CD14-positive monocyte (primary cell): ENCODE measurements at regions not wholly inside any gene's neighbourhood (a gene's known extent, or its start where the extent isn't known, plus 50 kb on each side); places are given as distances from the start of the nearest gene placed in this dataset.

ENCODE experiments used
- DNase-seq, 3 donors: peaks; one replicate each; pipeline ENCODE4 v3.0.0-alpha.2; 2011 to 2022
- H2AFZ ChIP-seq: 2 replicates; pipeline ENCODE4 v1.6.0; 2012; ENCODE audit warnings: mild to moderate bottlenecking, low read depth, low read length, inconsistent platforms; ENCODE audit not compliant: insufficient read depth, poor library complexity, severe bottlenecking
- H3K27ac ChIP-seq, 2 donors: 1 replicate in 1 of 2; 2 replicates in 1 of 2; pipeline ENCODE4 v1.5.1; 2012 to 2013; ENCODE audit warnings: low read length in 2 of 2, control low read depth in 1 of 2, inconsistent platforms in 1 of 2, low read depth in 1 of 2, mild to moderate bottlenecking in 1 of 2
- H3K27me3 ChIP-seq, 2 donors: one replicate each; pipeline versions ENCODE4 v1.6.0 to v1.6.1; 2011 to 2013; ENCODE audit warnings: low read length in 2 of 2; ENCODE audit not compliant: control insufficient read depth in 2 of 2, insufficient read depth in 2 of 2
- H3K36me3 ChIP-seq, 2 donors: replicated peaks in 1 of 2; 1 replicate in 1 of 2; 2 replicates in 1 of 2; pipeline versions ENCODE4 v1.5.1 to v1.6.1; 2012 to 2013; ENCODE audit warnings: low read length in 2 of 2, control low read depth in 1 of 2, inconsistent platforms in 1 of 2, mild to moderate bottlenecking in 1 of 2; ENCODE audit not compliant: insufficient read depth in 2 of 2, control insufficient read depth in 1 of 2
- H3K4me1 ChIP-seq, 2 donors: 1 replicate in 1 of 2; 2 replicates in 1 of 2; pipeline versions ENCODE4 v1.5.1 to v1.6.1; 2012 to 2013; ENCODE audit warnings: low read length in 2 of 2, control low read depth in 1 of 2, inconsistent platforms in 1 of 2, mild to moderate bottlenecking in 1 of 2, moderate library complexity in 1 of 2; ENCODE audit not compliant: insufficient read depth in 2 of 2, control insufficient read depth in 1 of 2
- H3K4me2 ChIP-seq: replicated peaks from 2 replicates; pipeline ENCODE3; 2012; ENCODE audit warnings: low read length, moderate library complexity, mild to moderate bottlenecking; ENCODE audit not compliant: poor library complexity, severe bottlenecking; ENCODE audit errors: extremely low read depth
- H3K4me3 ChIP-seq, 3 experiments: fragments of 200-600 bp in 1 of 3; sonication (generic) in 1 of 3; replicated peaks in 1 of 3; 1 replicate in 2 of 3; 2 replicates in 1 of 3; pipeline ENCODE4 v1.5.1; 2011 to 2013; ENCODE audit warnings: low read length in 3 of 3, mild to moderate bottlenecking in 3 of 3, control low read depth in 2 of 3, low read depth in 2 of 3, inconsistent platforms in 1 of 3, moderate library complexity in 1 of 3
- H3K79me2 ChIP-seq: 2 replicates; pipeline ENCODE4 v1.6.0; 2012; ENCODE audit warnings: mild to moderate bottlenecking, control low read depth, inconsistent platforms, low read length, moderate library complexity; ENCODE audit not compliant: insufficient read depth
- H3K9ac ChIP-seq: 2 replicates; pipeline ENCODE4 v1.6.0; 2017; ENCODE audit warnings: low read length, mild to moderate bottlenecking; ENCODE audit not compliant: insufficient read depth, poor library complexity, severe bottlenecking
- H3K9me3 ChIP-seq, 2 donors: replicated peaks in 1 of 2; 1 replicate in 1 of 2; 2 replicates in 1 of 2; pipeline versions ENCODE4 v1.5.1 to v1.6.1; 2012 to 2013; ENCODE audit warnings: low read length in 2 of 2, control low read depth in 1 of 2; ENCODE audit not compliant: control insufficient read depth in 1 of 2, insufficient read depth in 1 of 2
- H4K20me1 ChIP-seq: 2 replicates; pipeline ENCODE4 v1.6.0; 2012; ENCODE audit warnings: mild to moderate bottlenecking, low read length, control low read depth, moderate library complexity; ENCODE audit not compliant: insufficient read depth
- H3K27ac Mint-ChIP-seq, 7 donors: one replicate each; pipeline ENCODE4 v1.8.0; 2020; ENCODE audit warnings: mild to moderate bottlenecking in 7 of 7, mixed read lengths in 7 of 7, moderate library complexity in 6 of 7, inconsistent platforms in 2 of 7
- H3K27me3 Mint-ChIP-seq, 3 donors: one replicate each; pipeline ENCODE4 v1.8.0; 2021 to 2022; ENCODE audit warnings: low read depth in 3 of 3, mild to moderate bottlenecking in 3 of 3, mixed read lengths in 3 of 3, moderate library complexity in 3 of 3, inconsistent platforms in 1 of 3
- H3K36me3 Mint-ChIP-seq, 2 donors: one replicate each; pipeline ENCODE4 v1.8.0; 2020; ENCODE audit warnings: mixed read lengths in 2 of 2, inconsistent platforms in 1 of 2, mild to moderate bottlenecking in 1 of 2
- H3K4me1 Mint-ChIP-seq: one replicate; pipeline ENCODE4 v1.8.0; 2020; ENCODE audit warnings: mild to moderate bottlenecking, mixed read lengths
- H3K4me3 Mint-ChIP-seq, 2 donors: one replicate each; pipeline ENCODE4 v1.8.0; 2020; ENCODE audit warnings: mild to moderate bottlenecking in 2 of 2, mixed read lengths in 2 of 2, moderate library complexity in 1 of 2
- H3K9me3 Mint-ChIP-seq, 7 donors: one replicate each; pipeline ENCODE4 v1.8.0; 2020 to 2022; ENCODE audit warnings: mixed read lengths in 7 of 7, mild to moderate bottlenecking in 6 of 7, moderate library complexity in 6 of 7, inconsistent platforms in 2 of 7
- CTCF ChIP-seq: fragments of 200-600 bp; IDR thresholded peaks from one replicate; pipeline ENCODE4 v1.8.0; 2022; ENCODE audit warnings: antibody characterized with exemption, mild to moderate bottlenecking
- WGBS: methylation state at CpG from one replicate; pipeline ENCODE4 v1.1.5; 2013; ENCODE audit warnings: missing lambda C conversion rate; ENCODE audit not compliant: insufficient coverage; 5-methylcytosine and 5-hydroxymethylcytosine counted together
- intact Hi-C, 2 donors: fragments of 100-400 bp; cut with micrococcal nuclease; formaldehyde crosslinking; loops; one replicate each; pipeline versions ENCODE4 v1.15.0 to v1.15.1; 2023

- Histone ChIP-seq H3K27ac (no peak overlapping the region), H3K79me2 (no peaks in the 10 kb centered on the region), H3K4me1 (no peaks in the 10 kb centered on the region), H2AFZ (no peak overlapping the region), H3K9ac (no peak overlapping the region), H4K20me1 (no peaks in the 10 kb centered on the region), H3K9me3 (no peaks in the 10 kb centered on the region), H3K4me2 (no peak overlapping the region), H3K27me3 (no peaks in the 10 kb centered on the region), H3K4me3 (no peak overlapping the region), H3K36me3 (no peaks in the 10 kb centered on the region)
- no peak for TF ChIP-seq CTCF
- Mint-ChIP-seq H3K36me3 (no peaks in the 10 kb centered on the region), H3K27ac (no peak overlapping the region), H3K4me1 (no peaks in the 10 kb centered on the region), H3K27me3 (peaks cover 0 to 1% (median 0%) of the 10 kb centered on the region in 3 donors), H3K9me3 (peaks cover 0 to 3% (median 0%) of the 10 kb centered on the region in 7 donors), H3K4me3 (no peak overlapping the region)
- no CpG with 5 or more reads among the region's 2 CpGs for WGBS
- intact Hi-C loops = no loop called here
- DNase-seq = no peak
Observed at GRCh38 chr4:125791896-125792295, 477.1 kb downstream of the FAT4 start.

- H3K4me2 ChIP-seq = no peak overlapping the region
- TF ChIP-seq CTCF = no peak
- H3K9me3 Mint-ChIP-seq = peaks cover 0 to 3% (median 0%) of the 10 kb centered on the region in 7 donors
- H3K79me2 ChIP-seq = no peaks in the 10 kb centered on the region
- H2AFZ ChIP-seq = no peak overlapping the region
- H3K27me3 ChIP-seq = no peaks in the 10 kb centered on the region
- no peaks in the 10 kb centered on the region for H3K36me3 ChIP-seq
- WGBS = no CpG with 5 or more reads among the region's 1 CpG
- no peaks in the 10 kb centered on the region for H3K4me1 Mint-ChIP-seq
- H3K27ac ChIP-seq = no peak overlapping the region
- H4K20me1 ChIP-seq = no peaks in the 10 kb centered on the region
- intact Hi-C loops = no loop called here
- no peaks in the 10 kb centered on the region for H3K4me1 ChIP-seq
- no peak overlapping the region for H3K4me3 Mint-ChIP-seq
- no peak for DNase-seq
- no peak overlapping the region for H3K4me3 ChIP-seq
- H3K36me3 Mint-ChIP-seq = no peaks in the 10 kb centered on the region
- no peaks in the 10 kb centered on the region for H3K27me3 Mint-ChIP-seq
- H3K9ac ChIP-seq = no peak overlapping the region
- no peaks in the 10 kb centered on the region for H3K9me3 ChIP-seq
- H3K27ac Mint-ChIP-seq = no peak overlapping the region
Observed at GRCh38 chr4:125794989-125795388, 480.2 kb downstream of the FAT4 start.
